Subcutaneous abdominal adipose tissue (tissue), 5 donors: ENCODE measurements at regions not wholly inside any gene's neighbourhood (a gene's known extent, or its start where the extent isn't known, plus 50 kb on each side); places are given as distances from the start of the nearest gene placed in this dataset.

Experiments used
- H3K27ac ChIP-seq: one replicate; pipeline ENCODE4 v1.7.0; 2013; ENCODE audit warnings: low read depth, mild to moderate bottlenecking, inconsistent platforms, low read length, moderate library complexity
- H3K27me3 ChIP-seq, 5 donors: one replicate each; pipeline ENCODE4 v1.7.0; 2013; ENCODE audit warnings: low read length in 5 of 5, inconsistent platforms in 1 of 5; ENCODE audit not compliant: control insufficient read depth in 5 of 5, insufficient read depth in 4 of 5
- H3K36me3 ChIP-seq, 5 donors: one replicate each; pipeline ENCODE4 v1.7.0; 2013; ENCODE audit warnings: low read length in 5 of 5; ENCODE audit not compliant: control insufficient read depth in 5 of 5, insufficient read depth in 5 of 5
- H3K4me1 ChIP-seq, 5 donors: one replicate each; pipeline ENCODE4 v1.7.0; 2013; ENCODE audit warnings: low read length in 5 of 5, mild to moderate bottlenecking in 3 of 5, moderate library complexity in 1 of 5; ENCODE audit not compliant: control insufficient read depth in 5 of 5, insufficient read depth in 5 of 5
- H3K4me3 ChIP-seq, 5 donors: one replicate each; pipeline ENCODE4 v1.7.0; 2013; ENCODE audit warnings: low read length in 5 of 5, low read depth in 1 of 5
- H3K9ac ChIP-seq, 5 donors: one replicate each; pipeline ENCODE4 v1.7.0; 2013; ENCODE audit warnings: low read length in 5 of 5, mild to moderate bottlenecking in 4 of 5, moderate library complexity in 3 of 5
- H3K9me3 ChIP-seq, 5 donors: one replicate each; pipeline ENCODE4 v1.7.0; 2013; ENCODE audit warnings: low read length in 5 of 5; ENCODE audit not compliant: control insufficient read depth in 5 of 5
- donor health status: healthy.
- donor health status: healthy.
- donor health status: healthy.
- donor health status: healthy.
- donor health status: healthy.

DNA sequence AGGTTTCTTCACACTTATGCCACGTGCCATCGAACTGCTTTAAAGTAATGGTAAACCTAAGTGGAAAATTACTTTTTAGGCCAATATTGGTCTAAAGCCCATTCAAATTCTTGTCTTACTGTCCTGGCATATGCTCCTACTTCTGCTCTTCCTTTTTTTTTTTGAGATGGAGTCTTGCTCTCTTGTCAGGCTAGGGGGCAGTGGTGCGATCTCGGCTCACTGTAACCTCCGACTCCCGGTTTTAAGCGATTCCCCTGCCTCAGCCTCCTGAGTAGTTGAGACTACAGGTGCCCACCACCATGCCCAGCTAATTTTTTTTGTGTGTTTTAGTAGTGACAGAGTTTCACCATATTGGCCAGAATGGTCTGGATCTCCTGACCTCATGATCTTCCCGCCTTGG is 129.0 kb upstream of the TECRL start:
- Histone ChIP-seq H3K9ac (no peak overlapping the region), H3K4me1 (no peaks in the 10 kb centered on the region), H3K4me3 (no peak overlapping the region), H3K27me3 (no peaks in the 10 kb centered on the region), H3K9me3 (no peaks in the 10 kb centered on the region), H3K27ac (no peak overlapping the region), H3K36me3 (no peaks in the 10 kb centered on the region)

DNA sequence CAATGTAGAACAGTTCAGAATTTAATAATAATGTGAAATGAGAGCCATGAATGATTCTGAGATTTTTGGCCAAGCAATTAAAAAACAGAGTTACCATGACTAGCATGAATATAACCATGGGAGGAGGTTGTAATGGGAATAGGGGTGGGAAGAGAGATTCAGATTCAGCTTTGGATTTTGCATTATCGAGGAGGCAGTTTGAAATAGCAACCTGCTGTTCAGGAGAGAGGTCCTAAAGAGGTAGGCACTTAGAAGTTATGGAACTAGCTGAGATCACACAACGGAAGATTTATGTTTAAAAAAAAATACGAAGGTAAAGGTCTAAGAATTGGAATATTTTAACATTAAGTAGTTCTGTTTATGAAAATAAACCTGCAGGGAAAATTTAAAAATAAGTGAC is 124.4 kb upstream of the TECRL start:
- Histone ChIP-seq H3K4me3 (no peak overlapping the region), H3K4me1 (no peaks in the 10 kb centered on the region), H3K27ac (no peak overlapping the region), H3K27me3 (no peaks in the 10 kb centered on the region), H3K9me3 (no peaks in the 10 kb centered on the region), H3K9ac (no peak overlapping the region), H3K36me3 (no peaks in the 10 kb centered on the region)

DNA sequence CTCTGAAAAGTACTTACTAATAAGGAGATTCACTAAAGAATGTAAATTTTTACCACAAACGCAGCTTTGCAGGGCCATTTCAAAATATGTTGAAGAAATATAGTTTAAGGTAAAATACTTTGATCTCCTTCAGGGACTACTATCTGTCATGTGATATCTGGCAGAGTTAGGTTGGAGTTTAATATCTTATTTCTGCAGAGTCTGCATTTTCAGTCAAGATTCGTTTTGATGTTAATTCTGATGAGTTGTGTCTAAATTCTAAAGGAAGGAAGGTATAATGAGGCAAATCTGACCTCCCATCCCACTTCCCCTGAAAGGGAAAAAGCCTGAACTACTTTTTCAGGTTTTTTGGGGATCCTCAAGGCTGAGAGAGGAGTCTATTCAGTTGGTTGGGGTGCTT is 123.9 kb upstream of the TECRL start:
- Histone ChIP-seq H3K9me3 (no peaks in the 10 kb centered on the region), H3K27ac (no peak overlapping the region), H3K4me1 (no peaks in the 10 kb centered on the region), H3K36me3 (no peaks in the 10 kb centered on the region), H3K9ac (no peak overlapping the region), H3K4me3 (no peak overlapping the region), H3K27me3 (no peaks in the 10 kb centered on the region)

DNA sequence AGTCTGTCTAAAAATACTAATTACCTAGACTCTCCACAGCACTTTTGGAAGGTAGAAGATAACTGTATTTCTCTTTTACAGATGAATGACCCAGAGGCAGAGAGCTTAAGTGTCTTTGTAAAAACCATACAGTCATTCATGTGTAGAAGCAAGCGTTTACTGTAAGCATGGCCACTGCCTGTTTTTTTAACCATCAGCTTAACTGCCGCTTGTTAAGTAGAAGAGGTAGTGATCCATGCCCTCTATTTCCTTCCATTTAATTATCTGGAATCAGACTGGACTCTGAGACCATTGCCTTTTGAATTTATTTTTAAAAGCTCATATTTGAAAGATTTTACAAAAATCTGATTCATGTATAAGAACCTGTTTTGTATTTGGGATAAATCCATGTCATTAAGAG is 111.2 kb upstream of the TECRL start:
- Histone ChIP-seq H3K4me1 (no peaks in the 10 kb centered on the region), H3K27me3 (no peaks in the 10 kb centered on the region)

DNA sequence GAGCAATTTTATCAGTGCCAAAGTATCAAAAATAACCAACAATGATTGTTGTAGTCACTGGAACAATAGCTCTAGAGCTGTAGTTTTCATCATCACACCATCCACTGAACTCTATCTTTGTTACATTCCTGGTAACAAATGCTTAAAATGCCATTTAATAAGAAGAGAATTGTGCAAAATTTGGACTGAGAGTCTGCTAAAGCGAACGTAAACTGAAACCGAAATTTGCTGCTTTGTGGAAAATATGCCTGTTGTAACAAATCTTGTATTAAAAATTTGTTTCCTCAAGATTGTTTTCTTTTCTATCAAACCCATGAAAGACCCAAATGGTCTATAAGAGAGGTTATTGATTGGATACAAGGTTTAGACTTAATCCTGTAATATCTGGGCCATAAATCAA is 109.3 kb upstream of the TECRL start:
- Histone ChIP-seq H3K27me3 (no peaks in the 10 kb centered on the region), H3K27ac (no peak overlapping the region), H3K4me1 (no peaks in the 10 kb centered on the region)

More for the DNA sequence above, 111.2 kb upstream of the TECRL start:
- Histone ChIP-seq H3K4me3 (no peak overlapping the region), H3K27ac (no peak overlapping the region), H3K36me3 (no peaks in the 10 kb centered on the region), H3K9me3 (no peaks in the 10 kb centered on the region), H3K9ac (no peak overlapping the region)

DNA sequence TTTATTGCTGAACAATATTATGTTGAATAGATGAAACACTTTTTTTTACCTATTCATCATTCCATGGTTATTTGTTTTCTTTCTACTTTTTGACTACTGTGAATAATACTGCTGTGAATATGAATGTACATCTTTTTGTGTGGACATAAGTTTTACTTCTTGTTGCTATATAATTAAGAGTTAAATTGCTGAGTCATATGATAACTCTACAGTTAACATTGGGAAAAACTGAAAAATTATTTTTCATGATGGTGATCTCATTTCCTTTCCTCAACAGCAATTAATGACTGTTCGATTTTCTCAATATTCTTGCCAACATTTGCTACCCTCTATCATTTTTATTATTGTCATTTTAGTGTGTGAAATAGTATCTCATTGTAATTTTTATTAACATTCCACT is 106.9 kb upstream of the TECRL start:
- Histone ChIP-seq H3K36me3 (no peaks in the 10 kb centered on the region), H3K4me1 (no peaks in the 10 kb centered on the region), H3K9me3 (no peaks in the 10 kb centered on the region), H3K9ac (no peak overlapping the region), H3K27ac (no peak overlapping the region), H3K4me3 (no peak overlapping the region), H3K27me3 (no peaks in the 10 kb centered on the region)

More for the DNA sequence above, 109.3 kb upstream of the TECRL start:
- H3K4me3 ChIP-seq, result no peak overlapping the region
- no peaks in the 10 kb centered on the region for H3K9me3 ChIP-seq
- H3K36me3 ChIP-seq, result no peaks in the 10 kb centered on the region
- no peak overlapping the region for H3K9ac ChIP-seq

DNA sequence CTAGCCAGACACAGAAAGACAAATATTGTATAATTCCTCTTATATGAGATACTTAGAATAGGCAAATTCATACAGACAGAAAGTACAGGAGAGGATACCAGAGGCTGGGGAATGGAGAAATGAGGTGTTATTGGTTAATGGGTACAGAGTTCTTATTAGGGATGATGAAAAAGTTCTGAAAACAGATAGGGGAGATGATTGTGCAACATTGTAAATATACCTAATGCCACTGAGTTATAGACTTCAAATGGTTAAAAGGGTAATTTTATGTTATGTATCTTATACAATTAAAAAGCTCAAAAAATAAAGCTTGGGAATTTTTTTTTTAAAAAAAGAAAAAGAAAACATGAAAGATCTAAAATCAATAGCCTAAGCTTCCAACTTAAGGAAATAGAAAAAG is 98.8 kb upstream of the TECRL start:
- H3K27ac ChIP-seq, result no peak overlapping the region
- H3K9ac ChIP-seq, result no peak overlapping the region
- H3K9me3 ChIP-seq, result no peaks in the 10 kb centered on the region
- no peak overlapping the region for H3K4me3 ChIP-seq
- H3K36me3 ChIP-seq, result no peaks in the 10 kb centered on the region
- H3K4me1 ChIP-seq, result no peaks in the 10 kb centered on the region
- H3K27me3 ChIP-seq, result no peaks in the 10 kb centered on the region

DNA sequence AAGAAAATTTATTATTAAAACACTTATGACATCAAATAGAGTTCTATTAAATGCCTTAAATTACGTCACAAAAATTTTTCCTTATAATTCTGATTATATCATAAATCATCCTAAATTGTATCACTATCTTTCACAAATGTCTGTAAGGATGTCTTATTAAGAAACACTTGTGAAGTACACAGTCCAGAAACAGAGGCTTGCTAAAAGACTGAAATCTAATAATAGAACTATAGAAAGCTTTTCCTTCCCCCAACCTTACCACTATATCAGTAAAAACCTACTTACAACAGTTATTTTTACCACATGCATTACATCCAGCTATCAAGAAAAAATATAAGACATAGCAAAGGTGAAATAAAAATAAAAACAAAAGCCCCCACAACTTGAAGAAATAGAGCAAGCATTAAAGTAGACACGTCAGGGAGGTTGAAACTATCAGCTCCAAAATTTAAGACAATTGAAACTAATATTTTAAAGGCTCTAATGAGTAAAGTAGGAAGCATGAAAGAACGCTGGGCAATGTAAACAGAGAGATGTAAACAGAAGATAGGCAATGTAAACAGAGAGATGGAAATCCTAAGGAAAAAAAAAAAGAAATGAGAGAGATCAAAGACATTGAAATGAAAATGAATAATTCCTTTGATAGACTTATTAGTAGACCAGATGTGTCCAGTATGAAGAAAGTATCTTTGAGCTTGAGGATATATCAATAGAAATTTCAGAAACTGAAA is 94.9 kb upstream of the TECRL start:
- Histone ChIP-seq H3K9me3 (no peaks in the 10 kb centered on the region), H3K36me3 (no peaks in the 10 kb centered on the region), H3K4me1 (no peaks in the 10 kb centered on the region), H3K27me3 (no peaks in the 10 kb centered on the region), H3K27ac (no peak overlapping the region), H3K4me3 (no peak overlapping the region), H3K9ac (no peak overlapping the region)

DNA sequence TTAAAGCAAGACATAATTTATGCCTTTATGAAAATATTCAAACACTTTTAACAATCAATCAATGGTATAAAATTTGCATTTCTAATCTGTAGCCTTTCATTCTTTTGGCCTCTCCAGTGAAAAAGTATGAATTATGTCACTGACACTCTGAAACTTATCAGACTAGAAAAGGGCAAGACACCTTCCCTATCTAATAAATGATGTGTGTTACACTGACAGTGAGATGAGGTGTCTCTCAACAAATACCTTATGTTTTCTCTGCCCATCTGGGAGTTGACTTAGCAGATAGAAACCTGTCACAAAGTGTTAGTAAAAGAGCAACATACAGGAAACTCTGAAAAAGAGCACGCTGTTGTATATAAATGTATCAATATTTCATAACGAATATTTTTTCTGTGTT is 94.2 kb upstream of the TECRL start:
- Histone ChIP-seq H3K36me3 (no peaks in the 10 kb centered on the region), H3K4me3 (no peak overlapping the region), H3K9me3 (no peaks in the 10 kb centered on the region), H3K4me1 (no peaks in the 10 kb centered on the region), H3K27me3 (no peaks in the 10 kb centered on the region), H3K27ac (no peak overlapping the region), H3K9ac (no peak overlapping the region)

DNA sequence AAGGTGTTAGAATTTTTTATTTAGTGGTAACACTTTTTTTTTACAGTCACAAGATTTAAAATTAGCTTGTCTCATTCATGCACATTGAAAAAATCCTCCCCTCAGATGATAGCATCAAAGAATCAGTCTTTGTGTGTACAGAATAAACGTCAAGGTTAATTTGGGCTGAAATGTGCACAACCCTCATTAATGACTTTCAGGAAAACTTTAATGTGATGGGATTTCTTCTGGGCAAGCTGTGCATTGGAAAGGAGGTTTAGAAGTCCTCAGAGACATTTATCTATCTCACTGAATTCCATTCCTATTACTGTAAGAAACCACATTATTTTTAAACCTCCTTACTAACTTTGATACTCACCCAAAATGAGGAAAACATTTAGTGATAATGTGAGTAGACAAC is 88.2 kb upstream of the TECRL start:
- Histone ChIP-seq H3K27me3 (no peaks in the 10 kb centered on the region), H3K27ac (no peak overlapping the region), H3K4me1 (no peaks in the 10 kb centered on the region), H3K9me3 (no peaks in the 10 kb centered on the region), H3K36me3 (no peaks in the 10 kb centered on the region), H3K9ac (no peak overlapping the region), H3K4me3 (no peak overlapping the region)

DNA sequence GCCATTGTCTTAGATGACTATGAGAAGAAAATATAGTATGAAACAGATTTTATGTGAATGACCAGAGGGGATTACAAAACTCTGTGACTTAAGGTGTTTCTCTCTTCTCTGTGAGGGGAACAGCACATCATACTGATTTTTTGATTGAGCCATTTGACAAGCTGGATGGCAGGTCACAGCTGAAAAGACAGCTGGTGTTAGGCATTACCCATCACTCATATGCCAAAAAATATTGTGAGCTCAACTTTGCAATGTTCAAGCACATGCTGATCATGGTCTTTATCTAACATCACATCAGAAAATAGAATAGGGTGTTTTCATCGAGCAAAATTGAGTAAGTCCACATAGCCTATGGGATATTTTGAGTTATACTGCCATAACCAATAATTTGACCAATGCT is 86.7 kb upstream of the TECRL start:
- H3K4me1 ChIP-seq, result no peaks in the 10 kb centered on the region
- H3K9ac ChIP-seq, result no peak overlapping the region
- no peaks in the 10 kb centered on the region for H3K36me3 ChIP-seq
- no peaks in the 10 kb centered on the region for H3K9me3 ChIP-seq
- no peak overlapping the region for H3K4me3 ChIP-seq
- H3K27me3 ChIP-seq, result no peaks in the 10 kb centered on the region
- H3K27ac ChIP-seq, result no peak overlapping the region
